ENCODE measurements at regions not wholly inside any gene's neighbourhood (a gene's known extent, or its start where the extent isn't known, plus 50 kb on each side); places are given as distances from the start of the nearest gene placed in this dataset.

DNA sequence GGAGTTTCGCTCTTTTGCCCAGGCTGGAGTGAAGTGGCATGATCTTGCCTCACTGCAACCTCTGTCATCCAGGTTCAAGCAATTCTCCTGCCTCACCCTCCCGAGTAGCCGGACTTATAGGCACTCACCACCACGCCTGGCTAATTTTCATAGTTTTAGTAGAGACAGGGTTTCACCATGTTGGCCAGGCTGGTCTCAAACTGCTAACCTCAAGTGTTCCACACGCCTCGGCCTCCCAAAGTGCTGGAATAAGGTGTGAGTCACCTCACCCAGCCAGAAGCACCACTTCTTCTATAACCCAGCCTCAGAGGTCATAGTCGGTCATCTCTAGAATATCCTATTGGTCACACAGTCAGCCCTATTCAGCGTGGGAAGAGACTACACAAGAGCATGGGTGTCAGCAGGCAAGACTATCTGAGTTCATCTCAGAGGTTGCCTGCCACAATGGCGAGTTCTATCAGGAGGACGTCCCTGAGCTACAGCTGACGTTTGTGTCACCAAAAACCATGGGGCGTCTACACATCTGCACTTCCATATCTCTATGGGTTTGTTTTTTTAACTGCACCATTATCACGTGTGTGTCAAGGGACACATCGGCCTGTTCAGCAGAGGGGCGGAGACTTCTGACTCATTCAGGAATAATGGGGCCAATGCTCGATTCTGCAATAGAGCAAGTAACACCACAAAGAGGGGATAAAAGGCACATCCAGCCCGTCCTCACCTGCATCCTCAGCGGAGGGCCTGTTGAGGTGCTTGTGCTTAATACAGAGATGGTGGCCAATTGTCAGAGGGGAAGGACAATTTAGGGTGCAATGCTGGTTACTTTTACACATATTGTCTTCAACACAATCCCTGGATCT lies 256.3 kb upstream of the IRF2BP2 start (continued):
- TF ChIP-seq, protein P1, sequence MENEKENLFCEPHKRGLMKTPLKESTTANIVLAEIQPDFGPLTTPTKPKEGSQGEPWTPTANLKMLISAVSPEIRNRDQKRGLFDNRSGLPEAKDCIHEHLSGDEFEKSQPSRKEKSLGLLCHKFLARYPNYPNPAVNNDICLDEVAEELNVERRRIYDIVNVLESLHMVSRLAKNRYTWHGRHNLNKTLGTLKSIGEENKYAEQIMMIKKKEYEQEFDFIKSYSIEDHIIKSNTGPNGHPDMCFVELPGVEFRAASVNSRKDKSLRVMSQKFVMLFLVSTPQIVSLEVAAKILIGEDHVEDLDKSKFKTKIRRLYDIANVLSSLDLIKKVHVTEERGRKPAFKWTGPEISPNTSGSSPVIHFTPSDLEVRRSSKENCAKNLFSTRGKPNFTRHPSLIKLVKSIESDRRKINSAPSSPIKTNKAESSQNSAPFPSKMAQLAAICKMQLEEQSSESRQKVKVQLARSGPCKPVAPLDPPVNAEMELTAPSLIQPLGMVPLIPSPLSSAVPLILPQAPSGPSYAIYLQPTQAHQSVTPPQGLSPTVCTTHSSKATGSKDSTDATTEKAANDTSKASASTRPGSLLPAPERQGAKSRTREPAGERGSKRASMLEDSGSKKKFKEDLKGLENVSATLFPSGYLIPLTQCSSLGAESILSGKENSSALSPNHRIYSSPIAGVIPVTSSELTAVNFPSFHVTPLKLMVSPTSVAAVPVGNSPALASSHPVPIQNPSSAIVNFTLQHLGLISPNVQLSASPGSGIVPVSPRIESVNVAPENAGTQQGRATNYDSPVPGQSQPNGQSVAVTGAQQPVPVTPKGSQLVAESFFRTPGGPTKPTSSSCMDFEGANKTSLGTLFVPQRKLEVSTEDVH (IDR thresholded peaks at IDR 0.05; ENCODE audit: low read depth, partially characterized antibody): peak; percentile 52
- TF ChIP-seq RNF2 (IDR thresholded peaks at IDR 0.05): peak; percentile 97
- no peak for TF ChIP-seq ASH1L (IDR thresholded peaks at IDR 0.05; ENCODE audit: borderline replicate concordance, low read depth, partially characterized antibody)
- TF ChIP-seq LARP7 (IDR thresholded peaks at IDR 0.05): no peak
- TF ChIP-seq, protein P2, sequence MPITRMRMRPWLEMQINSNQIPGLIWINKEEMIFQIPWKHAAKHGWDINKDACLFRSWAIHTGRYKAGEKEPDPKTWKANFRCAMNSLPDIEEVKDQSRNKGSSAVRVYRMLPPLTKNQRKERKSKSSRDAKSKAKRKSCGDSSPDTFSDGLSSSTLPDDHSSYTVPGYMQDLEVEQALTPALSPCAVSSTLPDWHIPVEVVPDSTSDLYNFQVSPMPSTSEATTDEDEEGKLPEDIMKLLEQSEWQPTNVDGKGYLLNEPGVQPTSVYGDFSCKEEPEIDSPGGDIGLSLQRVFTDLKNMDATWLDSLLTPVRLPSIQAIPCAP (CRISPR knock-in tag; IDR thresholded peaks at IDR 0.05; ENCODE audit: borderline replicate concordance): no peak
- TF ChIP-seq RAD21 (CRISPR knock-in tag; conservative IDR thresholded peaks at IDR 0.05 in 1 of 2, IDR thresholded peaks at IDR 0.05 in 1 of 2): peak; percentile 28 to 52
- no peak for TF ChIP-seq ZNF124 (CRISPR knock-in tag; IDR thresholded peaks at IDR 0.05)
- TF ChIP-seq ZNF23 (CRISPR knock-in tag; IDR thresholded peaks at IDR 0.05): 0 out of 2 replicates have a peak, but pooled peaks have one; percentile 8
- peak; percentile 37 for TF ChIP-seq DDX20 (tag; IDR thresholded peaks at IDR 0.05; ENCODE audit: low read depth)
- no peak for TF ChIP-seq ZBTB8A (IDR thresholded peaks at IDR 0.05; ENCODE audit: partially characterized antibody)
- TF ChIP-seq NCOA1 (IDR thresholded peaks at IDR 0.05; ENCODE audit: low read depth): peak; percentile 85; the same call in 1 of the 2 replicates
- no peak for TF ChIP-seq E2F3 (CRISPR knock-in tag; IDR thresholded peaks at IDR 0.05)
- no peak for TF ChIP-seq KHSRP (IDR thresholded peaks at IDR 0.05)
- TF ChIP-seq ZFX (CRISPR knock-in tag; IDR thresholded peaks at IDR 0.05): peak; percentile 59; the same call in 1 of the 2 replicates
- peak; percentile 82 for TF ChIP-seq SMAD3 (CRISPR knock-in tag; conservative IDR thresholded peaks at IDR 0.05)
- no peak for TF ChIP-seq CHD2 (IDR thresholded peaks at IDR 0.05; ENCODE audit: low read depth, low read length)
- TF ChIP-seq, protein P3, sequence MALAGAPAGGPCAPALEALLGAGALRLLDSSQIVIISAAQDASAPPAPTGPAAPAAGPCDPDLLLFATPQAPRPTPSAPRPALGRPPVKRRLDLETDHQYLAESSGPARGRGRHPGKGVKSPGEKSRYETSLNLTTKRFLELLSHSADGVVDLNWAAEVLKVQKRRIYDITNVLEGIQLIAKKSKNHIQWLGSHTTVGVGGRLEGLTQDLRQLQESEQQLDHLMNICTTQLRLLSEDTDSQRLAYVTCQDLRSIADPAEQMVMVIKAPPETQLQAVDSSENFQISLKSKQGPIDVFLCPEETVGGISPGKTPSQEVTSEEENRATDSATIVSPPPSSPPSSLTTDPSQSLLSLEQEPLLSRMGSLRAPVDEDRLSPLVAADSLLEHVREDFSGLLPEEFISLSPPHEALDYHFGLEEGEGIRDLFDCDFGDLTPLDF (CRISPR knock-in tag; IDR thresholded peaks at IDR 0.05): peak; percentile 56; the same call in 1 of the 2 replicates
- TF ChIP-seq ZNF766 (CRISPR knock-in tag; conservative IDR thresholded peaks at IDR 0.05): peak; percentile 91
- TF ChIP-seq, protein P4, sequence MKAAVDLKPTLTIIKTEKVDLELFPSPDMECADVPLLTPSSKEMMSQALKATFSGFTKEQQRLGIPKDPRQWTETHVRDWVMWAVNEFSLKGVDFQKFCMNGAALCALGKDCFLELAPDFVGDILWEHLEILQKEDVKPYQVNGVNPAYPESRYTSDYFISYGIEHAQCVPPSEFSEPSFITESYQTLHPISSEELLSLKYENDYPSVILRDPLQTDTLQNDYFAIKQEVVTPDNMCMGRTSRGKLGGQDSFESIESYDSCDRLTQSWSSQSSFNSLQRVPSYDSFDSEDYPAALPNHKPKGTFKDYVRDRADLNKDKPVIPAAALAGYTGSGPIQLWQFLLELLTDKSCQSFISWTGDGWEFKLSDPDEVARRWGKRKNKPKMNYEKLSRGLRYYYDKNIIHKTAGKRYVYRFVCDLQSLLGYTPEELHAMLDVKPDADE (conservative IDR thresholded peaks at IDR 0.05; ENCODE audit: control insufficient read depth, low read depth, low read length): peak; percentile 63; the same call in 1 of the 2 replicates
- peak; percentile 91; the same call in 1 of the 2 replicates for TF ChIP-seq NFRKB (IDR thresholded peaks at IDR 0.05; ENCODE audit: low read depth)
- peak; percentile 97 for TF ChIP-seq SMAD4 (CRISPR knock-in tag; conservative IDR thresholded peaks at IDR 0.05)
- 0 out of 2 replicates have a peak, but pooled peaks have one; percentile 30 for TF ChIP-seq MIER1 (IDR thresholded peaks at IDR 0.05; ENCODE audit: low read depth)
- no peak for TF ChIP-seq SMC3 (conservative IDR thresholded peaks at IDR 0.05; ENCODE audit: insufficient read depth, low read depth, low read length)
- TF ChIP-seq PHF21A (IDR thresholded peaks at IDR 0.05; ENCODE audit: borderline replicate concordance, low read depth): no peak

All from K562 (cell line).